Endothelial cell of umbilical vein (primary cell): ENCODE measurements at regions not wholly inside any gene's neighbourhood (a gene's known extent, or its start where the extent isn't known, plus 50 kb on each side); places are given as distances from the start of the nearest gene placed in this dataset.

Experiments
- BruUV-seq: library from RNA; stranded (reverse); fragments of 400-500 nt; replicated peaks from 2 replicates; lab custom pipeline; 2021; lab: Mats Ljungman, UMichigan
- CTCF ChIA-PET: fragments of 300-600, 350-600 bp; sonication (Branson Sonifier 250); formaldehyde crosslinking; loops from one replicate; lab custom pipeline; 2021; ENCODE audit warnings: antibody characterized with exemption, inconsistent platforms; lab: Charles Lee
- POLR2A ChIA-PET: fragments of 300-600, 350-600 bp; sonication (Branson Sonifier 250); formaldehyde crosslinking; loops from one replicate; lab custom pipeline; 2021; ENCODE audit warnings: antibody characterized with exemption, inconsistent platforms; lab: Charles Lee
- DNase-seq: peaks from one replicate; pipeline ENCODE4 v3.0.0-alpha.2; 2011; ENCODE audit warnings: low read depth, low spot score
- FAIRE-seq: peaks from 2 replicates; lab custom pipeline; 2011; peaks lifted over from hg19 to GRCh38; lab: Jason Lieb, UNC
- H2AFZ ChIP-seq: 2 replicates; pipeline ENCODE4 v1.6.0; 2012; ENCODE audit warnings: low read depth, low read length, control low read depth, inconsistent platforms
- H3K27ac ChIP-seq: 2 replicates; pipeline ENCODE4 v1.5.1; 2011; ENCODE audit warnings: low read depth, mild to moderate bottlenecking, control low read depth, low read length, moderate library complexity; ENCODE audit not compliant: insufficient read depth
- H3K27me3 ChIP-seq, 2 experiments: 2 replicates each; pipeline versions ENCODE4 v1.6.0 to v1.6.1; 2011; ENCODE audit warnings: low read length in 2 of 2, mixed read lengths in 1 of 2; ENCODE audit not compliant: control insufficient read depth in 2 of 2, insufficient read depth in 2 of 2
- H3K36me3 ChIP-seq, 2 experiments: 2 replicates in 1 of 2; 3 replicates in 1 of 2; pipeline ENCODE4 v1.5.1; 2011; ENCODE audit warnings: low read length in 2 of 2, mild to moderate bottlenecking in 1 of 2, moderate library complexity in 1 of 2; ENCODE audit not compliant: control insufficient read depth in 2 of 2, insufficient read depth in 2 of 2; ENCODE audit errors: extremely low read depth in 1 of 2
- H3K4me1 ChIP-seq: 3 replicates; pipeline ENCODE4 v1.5.1; 2011; ENCODE audit warnings: mild to moderate bottlenecking, low read length; ENCODE audit not compliant: control insufficient read depth, insufficient read depth; ENCODE audit errors: extremely low read depth
- H3K4me2 ChIP-seq: 2 replicates; pipeline ENCODE4 v1.6.1; 2011; ENCODE audit warnings: low read length, control low read depth, mixed read lengths; ENCODE audit not compliant: insufficient read depth
- H3K4me3 ChIP-seq, 3 experiments: fragments of 200-600 bp in 1 of 3; sonication (generic), shearing (Covaris generic) in 1 of 3; replicated peaks in 1 of 3; 2 replicates each; pipeline ENCODE4 v1.5.1; 2011 to 2016; ENCODE audit warnings: control low read depth in 3 of 3, low read length in 3 of 3, mild to moderate bottlenecking in 2 of 3, inconsistent platforms in 1 of 3, low read depth in 1 of 3, moderate library complexity in 1 of 3; ENCODE audit not compliant: insufficient read depth in 1 of 3
- H3K79me2 ChIP-seq: 2 replicates; pipeline ENCODE4 v1.6.0; 2012; ENCODE audit warnings: low read length, inconsistent platforms; ENCODE audit not compliant: control insufficient read depth, insufficient read depth
- H3K9ac ChIP-seq: replicated peaks from 2 replicates; pipeline ENCODE3; 2011; ENCODE audit warnings: low read length, control low read depth; ENCODE audit not compliant: insufficient read depth; ENCODE audit errors: extremely low read depth
- H3K9me1 ChIP-seq: replicated peaks from 3 replicates; pipeline ENCODE4 v1.6.0; 2011; ENCODE audit warnings: mild to moderate bottlenecking, low read length; ENCODE audit not compliant: control insufficient read depth, insufficient read depth; ENCODE audit errors: extremely low read depth
- H3K9me3 ChIP-seq: replicated peaks from 2 replicates; pipeline ENCODE4 v1.5.1; 2012; ENCODE audit warnings: low read length, inconsistent platforms; ENCODE audit not compliant: control insufficient read depth, insufficient read depth
- H4K20me1 ChIP-seq: replicated peaks from 2 replicates; pipeline ENCODE3; 2011; ENCODE audit warnings: mild to moderate bottlenecking, low read length; ENCODE audit not compliant: control insufficient read depth, insufficient read depth; ENCODE audit errors: extremely low read depth
- CTCF ChIP-seq, 2 donors: IDR thresholded peaks; 1 replicate in 1 of 2; 2 replicates in 1 of 2; pipeline ENCODE4 v1.5.1; 2011; ENCODE audit warnings: low read length in 2 of 2, mild to moderate bottlenecking in 2 of 2, moderate library complexity in 2 of 2, control low read depth in 1 of 2, inconsistent platforms in 1 of 2, low read depth in 1 of 2; ENCODE audit not compliant: insufficient read depth in 1 of 2; ENCODE audit errors: extremely low read depth in 1 of 2
- EZH2 ChIP-seq: IDR thresholded peaks from 2 replicates; pipeline ENCODE4 v1.6.1; 2012; ENCODE audit warnings: borderline replicate concordance, low read depth, mild to moderate bottlenecking, moderate library complexity, low read length, inconsistent platforms; ENCODE audit not compliant: severe bottlenecking
- FOS ChIP-seq: IDR thresholded peaks from 2 replicates; pipeline ENCODE4 v1.6.1; 2011; ENCODE audit warnings: mild to moderate bottlenecking, low read length, moderate library complexity, borderline replicate concordance; ENCODE audit not compliant: insufficient read depth
- GATA2 ChIP-seq: IDR thresholded peaks from 2 replicates; pipeline ENCODE4 v1.7.0; 2011; ENCODE audit warnings: low read depth, mild to moderate bottlenecking, moderate library complexity, mixed read lengths, low read length; ENCODE audit not compliant: insufficient read length, insufficient read depth
- JUN ChIP-seq: IDR thresholded peaks from 2 replicates; pipeline ENCODE4 v1.6.1; 2011; ENCODE audit warnings: borderline replicate concordance, low read depth; ENCODE audit not compliant: insufficient read length, insufficient read depth
- MAX ChIP-seq: IDR thresholded peaks from 2 replicates; pipeline ENCODE4 v1.6.1; 2011; ENCODE audit not compliant: insufficient read depth, insufficient read length
- MYC ChIP-seq: IDR thresholded peaks from one replicate; pipeline ENCODE4 v1.6.1; 2011; ENCODE audit warnings: mild to moderate bottlenecking, low read depth, low read length
- POLR2A ChIP-seq: IDR thresholded peaks from 2 replicates; pipeline ENCODE4 v1.6.1; 2012; ENCODE audit warnings: low read depth, mild to moderate bottlenecking, control low read depth, low read length
- POLR2AphosphoS5 ChIP-seq: IDR thresholded peaks from 2 replicates; pipeline ENCODE4 v1.6.1; 2012; ENCODE audit warnings: low read depth, mild to moderate bottlenecking, control low read depth, low read length, moderate library complexity; ENCODE audit not compliant: insufficient read depth
- dilution Hi-C: fragments of 300-500 bp; cut with MboI; formaldehyde crosslinking; loops from one replicate; pipeline ENCODE4 v1.15.0; 2019; ENCODE audit warnings: low sequenced_read_pairs; ENCODE audit not compliant: extremely low pct_ligation_motif_present
- intact Hi-C: fragments of 100-400 bp; cut with micrococcal nuclease; formaldehyde crosslinking; loops from one replicate; pipeline ENCODE4 v1.10.0; 2022

GRCh38 chr22:42217752-42218280 is 52.6 kb downstream of the TCF20 start:
- Histone ChIP-seq H3K9ac (no peak overlapping the region), H2AFZ (no peak overlapping the region), H3K27me3 (no peaks in the 10 kb centered on the region), H3K27ac (no peak overlapping the region), H3K79me2 (peaks cover 31% of the 10 kb centered on the region), H3K4me3 (no peak overlapping the region), H3K36me3 (peaks cover 0 to 18% of the 10 kb centered on the region in 2 experiments), H3K9me3 (no peaks in the 10 kb centered on the region), H4K20me1 (peaks cover 2% of the 10 kb centered on the region), H3K4me1 (no peaks in the 10 kb centered on the region), H3K9me1 (no peaks in the 10 kb centered on the region), H3K4me2 (no peak overlapping the region)
- intact Hi-C loops (no loop called here), dilution Hi-C loops (no loop called here)
- TF ChIP-seq POLR2A (no peak), FOS (no peak), JUN (no peak), POLR2AphosphoS5 (no peak), CTCF (IDR thresholded peaks at IDR 0.05; ENCODE audit: extremely low read depth in 1 of 2, insufficient read depth in 1 of 2, low read depth in 1 of 2, low read length in 2 of 2) (no peak), MAX (no peak), EZH2 (no peak), MYC (no peak), GATA2 (no peak)
- CTCF ChIA-PET, result interaction anchor here (0.6 to 0.9 kb wide), 4 partner anchors 9 to 256 kb away, joined by 3 read pairs; no protein-coding TSS in a partner anchor
- POLR2A ChIA-PET, result no interaction called here
- peak; percentile 62 for FAIRE-seq
- BruUV-seq, result no TSS peak
- peak; percentile 6 for DNase-seq
